GM12878 (cell line): ENCODE measurements at regions not wholly inside any gene's neighbourhood (a gene's known extent, or its start where the extent isn't known, plus 50 kb on each side); places are given as distances from the start of the nearest gene placed in this dataset.

Experiments
- ATAC-seq: fragments of 200-7000 bp; cut with Tn5 transposase; 3 replicates; pipeline ENCODE4 v1.9.1; 2020; ENCODE audit warnings: mild to moderate bottlenecking, moderate library complexity
- BruUV-seq: library from RNA; stranded (reverse); fragments of 400-500 nt; replicated peaks from 2 replicates; lab custom pipeline; 2021; lab: Mats Ljungman, UMichigan
- CTCF ChIA-PET: fragments of 300-600 bp; sonication (Branson Sonifier 250); formaldehyde crosslinking; extraction: SDS; loops from one replicate; lab custom pipeline; 2021; ENCODE audit warnings: inconsistent platforms; lab: Yijun Ruan, JAX
- POLR2A ChIA-PET: fragments of 350-600 bp; formaldehyde crosslinking; extraction: SDS; loops from one replicate; lab custom pipeline; 2021; ENCODE audit warnings: inconsistent platforms; lab: Charles Lee
- RAD21 ChIA-PET: fragments of 300-600 bp; sonication (Branson Sonifier 250); formaldehyde crosslinking; loops from one replicate; lab custom pipeline; 2023; ENCODE audit warnings: antibody characterized with exemption; ENCODE audit not compliant: unreplicated experiment; lab: Charles Lee
- SMC1A ChIA-PET: fragments of 300-600 bp; sonication (Branson Sonifier 250); formaldehyde crosslinking; loops from one replicate; lab custom pipeline; 2023; ENCODE audit not compliant: unreplicated experiment, uncharacterized antibody; lab: Charles Lee
- DNase-seq: peaks from one replicate; pipeline ENCODE4 v3.0.0-alpha.2; 2011; ENCODE audit warnings: low read depth, low spot score
- FAIRE-seq: peaks from 3 replicates; lab custom pipeline; 2011; peaks lifted over from hg19 to GRCh38; lab: Jason Lieb, UNC
- H2AFZ ChIP-seq: 2 replicates; pipeline ENCODE4 v1.6.0; 2011; ENCODE audit warnings: low read depth, low read length, control low read depth; ENCODE audit not compliant: control insufficient read depth
- H3K27ac ChIP-seq: 2 replicates; pipeline ENCODE4 v1.5.1; 2011; ENCODE audit warnings: control low read depth; ENCODE audit not compliant: control insufficient read depth, insufficient read depth
- H3K27me3 ChIP-seq, 2 experiments: replicated peaks in 1 of 2; 2 replicates each; pipeline versions ENCODE4 v1.6.0 to v1.6.1; 2011; ENCODE audit warnings: low read length in 1 of 2; ENCODE audit not compliant: control insufficient read depth in 2 of 2, insufficient read depth in 2 of 2
- H3K36me3 ChIP-seq, 2 experiments: 2 replicates each; pipeline ENCODE4 v1.5.1; 2011; ENCODE audit warnings: low read length in 1 of 2; ENCODE audit not compliant: control insufficient read depth in 2 of 2, insufficient read depth in 2 of 2
- H3K4me1 ChIP-seq: 2 replicates; pipeline ENCODE4 v1.6.1; 2011; ENCODE audit warnings: mild to moderate bottlenecking, low read length, moderate library complexity, mixed read lengths; ENCODE audit not compliant: control insufficient read depth, insufficient read depth
- H3K4me2 ChIP-seq: 2 replicates; pipeline ENCODE4 v1.6.0; 2011; ENCODE audit warnings: control low read depth; ENCODE audit not compliant: control insufficient read depth, insufficient read depth
- H3K4me3 ChIP-seq: fragments of 200-600 bp; sonication (generic); 2 replicates; pipeline ENCODE4 v1.5.1; 2016
- H3K79me2 ChIP-seq: 2 replicates; pipeline ENCODE4 v1.6.0; 2011; ENCODE audit warnings: low read length; ENCODE audit not compliant: control insufficient read depth, insufficient read depth
- H3K9ac ChIP-seq: 2 replicates; pipeline ENCODE4 v1.8.0; 2011; ENCODE audit warnings: low read length, control low read depth, mixed read lengths; ENCODE audit not compliant: control insufficient read depth, insufficient read depth
- H3K9me3 ChIP-seq: replicated peaks from 3 replicates; pipeline ENCODE4 v1.5.1; 2011; ENCODE audit warnings: mild to moderate bottlenecking, low read length; ENCODE audit not compliant: control insufficient read depth, insufficient read depth
- H4K20me1 ChIP-seq: 2 replicates; pipeline ENCODE4 v1.6.0; 2011; ENCODE audit not compliant: control insufficient read depth, insufficient read depth
- BMI1 ChIP-seq: fragments of 450-650 bp; IDR thresholded peaks from 2 replicates; pipeline ENCODE4 v1.6.1; 2016; ENCODE audit warnings: mild to moderate bottlenecking, moderate library complexity, borderline replicate concordance
- CHD2 ChIP-seq: IDR thresholded peaks from 2 replicates; pipeline ENCODE4 v1.6.1; 2011; ENCODE audit warnings: low read depth, low read length, improper control_type of control experiment, borderline replicate concordance
- E2F8 ChIP-seq: fragments of 450-650 bp; IDR thresholded peaks from 2 replicates; pipeline ENCODE4 v1.6.1; 2018; ENCODE audit warnings: mild to moderate bottlenecking, low read depth, moderate library complexity; ENCODE audit not compliant: partially characterized antibody
- EP300 ChIP-seq, 2 experiments: fragments of 150-350 bp in 1 of 2; IDR thresholded peaks; 2 replicates each; pipeline ENCODE4 v1.6.1; 2011 to 2012; ENCODE audit warnings: low read depth in 2 of 2, low read length in 2 of 2, borderline replicate concordance in 1 of 2, improper control_type of control experiment in 1 of 2, inconsistent platforms in 1 of 2; ENCODE audit not compliant: control insufficient read depth in 1 of 2
- HDAC6 ChIP-seq: fragments of 200-600 bp; sonication (generic); IDR thresholded peaks from one replicate; pipeline ENCODE4 v1.8.0; 2017; ENCODE audit warnings: antibody characterized with exemption; ENCODE audit not compliant: unreplicated experiment
- RAD21 ChIP-seq: IDR thresholded peaks from 2 replicates; pipeline ENCODE4 v1.6.1; 2011; ENCODE audit warnings: mild to moderate bottlenecking, low read depth, low read length, moderate library complexity; ENCODE audit not compliant: insufficient read depth
- RB1 ChIP-seq: fragments of 450-650 bp; formaldehyde crosslinking; IDR thresholded peaks from 2 replicates; pipeline ENCODE4 v1.6.1; 2017; ENCODE audit warnings: mild to moderate bottlenecking, borderline replicate concordance
- RUNX3 ChIP-seq: IDR thresholded peaks from 2 replicates; pipeline ENCODE4 v1.6.1; 2012; ENCODE audit warnings: low read length, inconsistent platforms
- TCF12 ChIP-seq: IDR thresholded peaks from 2 replicates; pipeline ENCODE4 v1.6.1; 2011; ENCODE audit warnings: low read depth, mild to moderate bottlenecking, low read length
- ZSCAN29 ChIP-seq: fragments of 450-650 bp; IDR thresholded peaks from 2 replicates; pipeline ENCODE4 v1.6.1; 2017; ENCODE audit warnings: mild to moderate bottlenecking, moderate library complexity
- ZZZ3 ChIP-seq: IDR thresholded peaks from 2 replicates; pipeline ENCODE4 v1.6.1; 2011; ENCODE audit warnings: low read depth; ENCODE audit not compliant: control insufficient read depth, insufficient read length
- WGBS: methylation state at CpG from one replicate; pipeline ENCODE4 v1.1.6; 2016; ENCODE audit warnings: low lambda C conversion rate; ENCODE audit not compliant: insufficient replicate concordance, insufficient coverage; ENCODE audit errors: missing lambda C conversion rate; 5-methylcytosine and 5-hydroxymethylcytosine counted together
- in situ Hi-C: fragments of 300-500 bp; cut with MboI; formaldehyde crosslinking; loops from 9 replicates; pipeline ENCODE4 v1.14.3; 2018; ENCODE audit warnings: mixed read lengths
- intact Hi-C: fragments of 100-400 bp; cut with micrococcal nuclease; formaldehyde crosslinking; loops from one replicate; pipeline ENCODE4 v1.14.2; 2022; ENCODE audit not compliant: unreplicated experiment

- Histone ChIP-seq H3K36me3 (no peaks in the 10 kb centered on the region), H3K79me2 (no peaks in the 10 kb centered on the region), H3K4me2 (no peak overlapping the region), H3K27me3 (no peaks in the 10 kb centered on the region), H3K4me1 (no peaks in the 10 kb centered on the region), H4K20me1 (no peaks in the 10 kb centered on the region), H3K9ac (no peak overlapping the region), H2AFZ (no peak overlapping the region), H3K4me3 (no peak overlapping the region), H3K9me3 (no peaks in the 10 kb centered on the region), H3K27ac (no peak overlapping the region)
- ChIA-PET CTCF (no interaction called here), SMC1A (no interaction called here), POLR2A (no interaction called here), RAD21 (no interaction called here)
- ATAC-seq: no peak
- TF ChIP-seq TCF12 (no peak), RB1 (no peak), CHD2 (no peak), EP300 (IDR thresholded peaks at IDR 0.05; ENCODE audit: borderline replicate concordance in 1 of 2, control insufficient read depth in 1 of 2, low read depth in 2 of 2, low read length in 2 of 2) (no peak), BMI1 (no peak)
- in situ Hi-C loops (no loop called here), intact Hi-C loops (no loop called here)
- FAIRE-seq: no peak
- DNase-seq: no peak
- 17% methylated on average over 3 of the region's 3 CpGs for WGBS
- BruUV-seq: no TSS peak
These were observed 772.7 kb upstream of the EPHA5 start for GRCh38 chr4:66443008-66443407.

GRCh38 chr4:66439508-66439907 is 769.2 kb upstream of the EPHA5 start:
- BruUV-seq: no TSS peak
- FAIRE-seq: no peak
- ATAC-seq: no peak
- no peak overlapping the region for H2AFZ ChIP-seq
- no peak overlapping the region for H3K9ac ChIP-seq
- ChIA-PET POLR2A (no interaction called here), RAD21 (no interaction called here), SMC1A (interaction anchor here (1.1 kb wide), 1 partner anchor 9 kb away, joined by 3 read pairs; no protein-coding TSS in a partner anchor)
- DNase-seq: no peak
- H3K27me3 ChIP-seq: no peaks in the 10 kb centered on the region
- H3K4me2 ChIP-seq: no peak overlapping the region
- no peak overlapping the region for H3K4me3 ChIP-seq
- no peaks in the 10 kb centered on the region for H3K79me2 ChIP-seq
- H3K36me3 ChIP-seq: no peaks in the 10 kb centered on the region
- in situ Hi-C loops: no loop called here
- TF ChIP-seq RUNX3 (no peak), CHD2 (no peak), HDAC6 (no peak), ZZZ3 (no peak), ZSCAN29 (no peak), RAD21 (no peak), E2F8 (no peak), BMI1 (no peak)
- TF ChIP-seq, all 136 proteins: peak for 0
- Histone ChIP-seq H3K9me3 (no peaks in the 10 kb centered on the region), H3K27ac (no peak overlapping the region), H4K20me1 (no peaks in the 10 kb centered on the region), H3K4me1 (no peaks in the 10 kb centered on the region)
- CTCF ChIA-PET: no interaction called here
- intact Hi-C loops: no loop called here
